GM12891 (cell line): ENCODE measurements at regions not wholly inside any gene's neighbourhood (a gene's known extent, or its start where the extent isn't known, plus 50 kb on each side); places are given as distances from the start of the nearest gene placed in this dataset.
"Not testable (repeated sequence)": the region's sequence is repeated elsewhere in the genome, so short reads cannot be mapped to it uniquely, and the experiment has no call there.

Experiments
- DNase-seq: peaks from one replicate; pipeline ENCODE4 v3.0.0; 2011; ENCODE audit warnings: low spot score; ENCODE audit not compliant: insufficient read length
- FAIRE-seq: peaks from 2 replicates; lab custom pipeline; 2011; peaks lifted over from hg19 to GRCh38; lab: Jason Lieb, UNC
- PAX5 ChIP-seq: IDR thresholded peaks from 2 replicates; pipeline ENCODE4 v1.6.1; 2011; ENCODE audit warnings: low read length, moderate library complexity, mild to moderate bottlenecking; ENCODE audit not compliant: insufficient read depth, severe bottlenecking
- POLR2A ChIP-seq: IDR thresholded peaks from 2 replicates; pipeline ENCODE4 v1.6.1; 2011; ENCODE audit warnings: low read depth, low read length, control low read depth
- POLR2AphosphoS5 ChIP-seq: IDR thresholded peaks from 2 replicates; pipeline ENCODE4 v1.6.1; 2011; ENCODE audit warnings: low read depth, low read length, control low read depth
- POU2F2 ChIP-seq: IDR thresholded peaks from 2 replicates; pipeline ENCODE4 v1.6.1; 2011; ENCODE audit warnings: low read depth, mild to moderate bottlenecking, control low read depth, low read length, moderate library complexity
- SPI1 ChIP-seq: IDR thresholded peaks from 2 replicates; pipeline ENCODE4 v1.6.1; 2011; ENCODE audit warnings: low read depth, low read length, control low read depth
- TAF1 ChIP-seq: IDR thresholded peaks from 2 replicates; pipeline ENCODE4 v1.6.1; 2011; ENCODE audit warnings: low read depth, low read length, control low read depth

DNA sequence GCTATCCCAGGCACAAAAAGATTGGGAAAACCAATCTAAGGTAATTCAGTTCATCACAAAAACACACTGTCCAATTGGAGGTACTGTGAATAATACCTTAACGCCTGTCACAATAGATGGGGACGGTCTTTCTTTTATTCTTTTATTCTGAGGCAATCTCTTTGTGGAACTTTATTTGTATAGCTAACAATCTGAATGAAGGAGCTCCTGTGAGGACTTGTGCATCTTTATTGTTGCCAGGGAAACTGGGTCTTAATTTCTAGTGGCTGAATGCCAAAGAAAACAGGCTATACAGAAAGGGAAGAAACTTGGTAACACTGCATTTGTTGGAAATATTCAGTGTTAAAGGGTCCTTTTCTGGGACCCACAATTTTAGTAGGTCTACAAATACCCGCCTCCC lies 546.9 kb upstream of the C9orf72 start:
- no peak for TF ChIP-seq SPI1
- TF ChIP-seq POLR2AphosphoS5: no peak
- no peak for TF ChIP-seq TAF1
- TF ChIP-seq PAX5: no peak
- no peak for TF ChIP-seq POU2F2
- FAIRE-seq: no peak
- DNase-seq: no peak

- TF ChIP-seq PAX5: no peak
- TF ChIP-seq POLR2AphosphoS5: no peak
- no peak for TF ChIP-seq POU2F2
- TF ChIP-seq POLR2A: no peak
- TF ChIP-seq SPI1: no peak
- TF ChIP-seq TAF1: no peak
- DNase-seq (no peak), FAIRE-seq (no peak)
Measured at GRCh38 chr9:28120626-28121025, 547.3 kb upstream of the C9orf72 start.

DNA sequence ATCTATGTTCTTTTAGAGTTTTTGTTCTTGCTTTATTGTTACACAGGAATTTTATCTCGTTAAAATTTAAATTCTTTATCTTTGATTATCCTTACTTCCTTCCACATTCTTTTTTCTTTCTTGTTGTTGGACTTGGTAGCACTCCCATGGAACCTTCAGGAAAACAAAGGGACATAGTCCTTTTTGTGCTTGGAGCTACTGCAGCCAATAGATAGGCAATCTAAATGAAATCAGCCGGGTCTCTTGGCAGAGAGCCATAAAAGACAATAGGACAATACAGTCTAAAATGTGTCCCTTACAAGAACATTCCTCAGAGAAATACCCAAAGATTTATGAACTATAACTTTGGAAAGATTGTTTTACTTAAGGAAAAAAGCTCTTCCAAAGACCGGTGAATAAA lies 548.1 kb upstream of the C9orf72 start:
- DNase-seq: no peak
- no peak for FAIRE-seq
- TF ChIP-seq POLR2A: no peak
- no peak for TF ChIP-seq TAF1
- TF ChIP-seq POLR2AphosphoS5: no peak
- no peak for TF ChIP-seq PAX5
- no peak for TF ChIP-seq POU2F2
- TF ChIP-seq SPI1: no peak

DNA sequence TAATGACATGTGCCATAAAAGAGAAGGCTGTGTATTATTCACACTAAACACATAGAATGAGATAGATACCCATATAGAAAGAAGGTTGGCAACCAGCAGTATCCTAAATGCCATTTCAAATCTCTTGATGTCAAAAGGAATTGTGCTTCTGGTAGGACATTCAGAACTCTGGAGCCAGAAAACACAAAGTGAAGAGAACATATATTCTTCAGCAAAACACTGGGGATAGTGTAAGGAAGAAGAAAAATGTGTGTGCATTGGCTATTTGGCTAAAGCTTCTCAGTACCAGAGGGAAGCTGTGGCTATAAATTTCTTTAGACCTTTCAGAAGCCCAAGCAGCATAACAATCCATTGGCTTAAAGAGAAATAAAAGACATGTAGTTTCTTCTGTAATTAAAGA lies 551.6 kb upstream of the C9orf72 start:
- no peak for DNase-seq
- TF ChIP-seq TAF1 (no peak), PAX5 (no peak), POU2F2 (no peak), POLR2AphosphoS5 (no peak), POLR2A (no peak), SPI1 (no peak)
- no peak for FAIRE-seq

DNA sequence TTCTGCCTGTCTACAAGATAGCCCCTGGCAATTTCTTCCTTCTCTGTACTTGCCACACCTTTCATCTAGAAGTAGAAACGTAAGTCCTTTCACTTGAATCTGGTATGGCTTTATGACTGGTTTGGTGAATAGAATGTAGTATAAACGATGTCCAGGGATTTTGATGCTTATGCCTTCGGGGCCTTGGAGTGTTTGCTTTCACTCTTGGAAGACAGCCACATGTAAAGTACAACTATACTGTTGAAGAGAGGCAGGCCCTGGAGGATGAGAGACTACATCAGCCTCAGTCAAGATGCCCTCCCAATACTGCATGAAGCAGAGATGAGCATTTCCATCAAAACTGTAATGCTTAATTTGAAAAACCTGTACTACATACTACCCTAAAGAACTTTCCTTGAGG lies 553.8 kb upstream of the C9orf72 start:
- DNase-seq (no peak), FAIRE-seq (no peak)
- TF ChIP-seq SPI1 (no peak), POLR2A (no peak)

- TF ChIP-seq POLR2AphosphoS5 (no peak), POLR2A (no peak), TAF1 (no peak), POU2F2 (no peak), SPI1 (no peak), PAX5 (no peak)
Measured at GRCh38 chr9:28134446-28134976, 561.2 kb upstream of the C9orf72 start.

GRCh38 chr9:28135549-28135948 lies 562.3 kb upstream of the C9orf72 start:
- DNase-seq: no peak

More at GRCh38 chr9:28134446-28134976, 561.2 kb upstream of the C9orf72 start:
- no peak for DNase-seq
- no peak for FAIRE-seq

DNA sequence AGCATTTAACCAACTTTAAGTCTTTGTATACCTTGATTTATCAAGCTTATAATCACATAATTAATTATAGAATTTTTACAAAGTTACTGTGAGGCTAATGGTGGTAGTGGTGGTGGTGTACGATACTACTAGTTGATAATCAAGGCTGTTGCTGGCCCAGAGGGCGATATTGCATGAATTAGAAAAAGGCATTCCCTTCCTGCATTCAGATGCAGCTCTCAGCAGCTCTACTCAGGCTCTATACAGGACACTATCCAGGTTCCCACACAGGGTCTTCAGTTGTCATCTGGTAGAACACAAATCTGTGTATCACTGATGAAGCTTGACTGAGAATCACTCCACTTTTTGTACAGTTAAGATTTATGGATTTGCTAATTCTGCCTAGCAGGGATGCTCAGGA lies 562.8 kb upstream of the C9orf72 start:
- no peak for TF ChIP-seq POU2F2
- no peak for TF ChIP-seq TAF1
- no peak for TF ChIP-seq POLR2A
- TF ChIP-seq SPI1: no peak
- TF ChIP-seq POLR2AphosphoS5: no peak
- no peak for TF ChIP-seq PAX5
- no peak for FAIRE-seq
- DNase-seq: no peak

More at GRCh38 chr9:28135549-28135948, 562.3 kb upstream of the C9orf72 start:
- TF ChIP-seq SPI1 (no peak), TAF1 (no peak), POU2F2 (no peak), PAX5 (no peak)
- FAIRE-seq: no peak

- not testable (repeated sequence) for FAIRE-seq, DNase-seq
Measured at GRCh38 chr9:28147430-28147829, 574.1 kb upstream of the C9orf72 start.

DNA sequence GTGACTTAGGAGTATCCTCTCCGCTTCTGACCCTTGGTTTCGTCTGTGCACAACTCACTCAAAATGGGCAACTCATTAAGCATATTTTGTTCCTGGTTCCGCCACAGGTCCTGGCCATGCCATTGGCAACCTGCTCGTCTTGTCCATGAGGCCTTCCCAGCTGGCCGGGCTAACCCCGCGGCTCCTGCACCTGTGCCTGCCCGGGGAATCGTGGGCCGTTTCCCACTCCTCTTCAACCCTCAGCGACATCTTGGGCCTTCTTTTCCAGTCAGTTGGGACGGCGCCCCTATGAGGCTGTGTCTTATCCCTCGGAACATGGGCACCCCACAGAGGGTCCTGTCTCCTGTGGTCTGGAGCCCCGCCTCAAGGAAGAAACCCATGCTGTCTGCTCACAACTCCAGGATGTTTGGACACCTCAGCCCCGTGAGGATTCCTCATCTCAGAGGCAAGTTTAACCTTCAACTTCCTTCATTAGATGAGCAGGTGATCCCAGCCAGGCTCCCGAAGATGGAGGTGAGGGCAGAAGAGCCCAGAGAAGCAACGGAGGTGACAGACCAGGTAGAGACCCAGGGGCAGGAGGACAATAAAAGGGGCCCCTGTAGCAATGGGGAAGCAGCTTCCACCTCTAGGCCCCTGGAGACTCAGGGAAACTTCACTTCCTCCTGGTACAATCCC lies 574.8 kb upstream of the C9orf72 start:
- not testable (repeated sequence) for FAIRE-seq, DNase-seq

GRCh38 chr9:28149361-28150050 lies 576.2 kb upstream of the C9orf72 start:
- not testable (repeated sequence) for FAIRE-seq, DNase-seq
